OCI-LY7 (cell line): ENCODE measurements at regions not wholly inside any gene's neighbourhood (a gene's known extent, or its start where the extent isn't known, plus 50 kb on each side); places are given as distances from the start of the nearest gene placed in this dataset.

ENCODE experiments used
- BruUV-seq: library from RNA; stranded (reverse); fragments of 400-500 nt; replicated peaks from 2 replicates; lab custom pipeline; 2021; lab: Mats Ljungman, UMichigan
- CTCF ChIA-PET: fragments of 300-600 bp; sonication (Branson Sonifier 250); formaldehyde crosslinking; loops from one replicate; lab custom pipeline; 2022; ENCODE audit warnings: antibody characterized with exemption; ENCODE audit not compliant: unreplicated experiment; lab: Charles Lee
- POLR2A ChIA-PET: fragments of 300-600 bp; sonication (Branson Sonifier 250); formaldehyde crosslinking; loops from one replicate; lab custom pipeline; 2022; ENCODE audit warnings: antibody characterized with exemption; lab: Charles Lee
- DNase-seq: peaks from one replicate; pipeline ENCODE4 v3.0.0-alpha.2; 2015; ENCODE audit warnings: low spot score
- H2AFZ ChIP-seq: fragments of 200-600 bp; sonication (generic), shearing (Covaris generic); 2 replicates; pipeline ENCODE4 v1.6.1; 2014; ENCODE audit warnings: mild to moderate bottlenecking, antibody characterized with exemption, low read length, moderate library complexity
- H3K27ac ChIP-seq: fragments of 200-600 bp; sonication (generic); 2 replicates; pipeline ENCODE4 v1.5.1; 2014; ENCODE audit warnings: mixed run types, low read depth, mild to moderate bottlenecking, moderate library complexity, low read length, inconsistent platforms; ENCODE audit not compliant: poor library complexity, severe bottlenecking
- H3K36me3 ChIP-seq: fragments of 200-600 bp; sonication (generic); 2 replicates; pipeline ENCODE4 v1.6.1; 2014; ENCODE audit warnings: mild to moderate bottlenecking, antibody characterized with exemption, low read length, moderate library complexity, mixed read lengths; ENCODE audit not compliant: insufficient read depth
- H3K4me1 ChIP-seq: fragments of 200-600 bp; sonication (generic); 2 replicates; pipeline ENCODE4 v1.5.1; 2014; ENCODE audit warnings: mild to moderate bottlenecking, low read length; ENCODE audit not compliant: insufficient read depth, poor library complexity, severe bottlenecking
- H3K4me2 ChIP-seq: fragments of 200-600 bp; sonication (generic); 2 replicates; pipeline ENCODE4 v1.6.1; 2014; ENCODE audit warnings: mild to moderate bottlenecking, low read length
- H3K4me3 ChIP-seq: fragments of 200-600 bp; sonication (generic); 2 replicates; pipeline ENCODE4 v1.5.1; 2014; ENCODE audit warnings: mild to moderate bottlenecking, low read depth, low read length; ENCODE audit not compliant: poor library complexity, severe bottlenecking
- H3K79me2 ChIP-seq: fragments of 200-600 bp; sonication (generic); 2 replicates; pipeline ENCODE4 v1.6.1; 2016; ENCODE audit warnings: low read depth, mild to moderate bottlenecking, low read length, moderate library complexity, mixed read lengths; ENCODE audit not compliant: insufficient read depth
- H3K9me2 ChIP-seq: fragments of 200-600 bp; sonication (generic); 2 replicates; pipeline ENCODE4 v1.6.1; 2016; ENCODE audit warnings: mild to moderate bottlenecking, low read length, mixed read lengths; ENCODE audit not compliant: insufficient read depth
- H3K9me3 ChIP-seq: fragments of 200-600 bp; sonication (generic); 2 replicates; pipeline ENCODE4 v1.6.1; 2014; ENCODE audit warnings: mild to moderate bottlenecking, mixed run types, low read length, mixed read lengths
- H4K20me1 ChIP-seq: fragments of 200-600 bp; sonication (generic); 2 replicates; pipeline ENCODE4 v1.6.1; 2014; ENCODE audit warnings: mild to moderate bottlenecking, antibody characterized with exemption, low read length, moderate library complexity, mixed read lengths; ENCODE audit not compliant: insufficient read depth
- EZH2phosphoT487 ChIP-seq: fragments of 200-600 bp; sonication (generic); IDR thresholded peaks from 2 replicates; pipeline ENCODE4 v1.6.1; 2018; ENCODE audit warnings: low read depth, borderline replicate concordance, mild to moderate bottlenecking, mixed run types, antibody characterized with exemption, low read length, moderate library complexity, mixed read lengths
- intact Hi-C: fragments of 100-400 bp; cut with micrococcal nuclease; formaldehyde crosslinking; loops from one replicate; pipeline ENCODE4 v1.10.0; 2022; ENCODE audit not compliant: unreplicated experiment
- TF ChIP-seq, protein P1 (sequence below): fragments of 200-600 bp; sonication (generic); conservative IDR thresholded peaks from 2 replicates; pipeline ENCODE4 v1.5.1; 2014; ENCODE audit warnings: mild to moderate bottlenecking, antibody characterized with exemption, low read length, moderate library complexity, mixed read lengths

GRCh38 chr7:138370956-138371355 lies 89.1 kb upstream of the TRIM24 start:
- peaks cover 9% of the 10 kb centered on the region; the same call in 1 of the 2 replicates for H3K9me3 ChIP-seq
- DNase-seq = no peak
- H3K36me3 ChIP-seq = no peaks in the 10 kb centered on the region
- H3K4me3 ChIP-seq = no peak overlapping the region
- ChIA-PET CTCF (no interaction called here), POLR2A (no interaction called here)
- H3K9me2 ChIP-seq = no peaks in the 10 kb centered on the region
- no peak overlapping the region for H3K4me2 ChIP-seq
- intact Hi-C loops = no loop called here
- H3K27ac ChIP-seq = no peak overlapping the region
- TF ChIP-seq, protein P1, sequence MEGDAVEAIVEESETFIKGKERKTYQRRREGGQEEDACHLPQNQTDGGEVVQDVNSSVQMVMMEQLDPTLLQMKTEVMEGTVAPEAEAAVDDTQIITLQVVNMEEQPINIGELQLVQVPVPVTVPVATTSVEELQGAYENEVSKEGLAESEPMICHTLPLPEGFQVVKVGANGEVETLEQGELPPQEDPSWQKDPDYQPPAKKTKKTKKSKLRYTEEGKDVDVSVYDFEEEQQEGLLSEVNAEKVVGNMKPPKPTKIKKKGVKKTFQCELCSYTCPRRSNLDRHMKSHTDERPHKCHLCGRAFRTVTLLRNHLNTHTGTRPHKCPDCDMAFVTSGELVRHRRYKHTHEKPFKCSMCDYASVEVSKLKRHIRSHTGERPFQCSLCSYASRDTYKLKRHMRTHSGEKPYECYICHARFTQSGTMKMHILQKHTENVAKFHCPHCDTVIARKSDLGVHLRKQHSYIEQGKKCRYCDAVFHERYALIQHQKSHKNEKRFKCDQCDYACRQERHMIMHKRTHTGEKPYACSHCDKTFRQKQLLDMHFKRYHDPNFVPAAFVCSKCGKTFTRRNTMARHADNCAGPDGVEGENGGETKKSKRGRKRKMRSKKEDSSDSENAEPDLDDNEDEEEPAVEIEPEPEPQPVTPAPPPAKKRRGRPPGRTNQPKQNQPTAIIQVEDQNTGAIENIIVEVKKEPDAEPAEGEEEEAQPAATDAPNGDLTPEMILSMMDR = no peak
- H2AFZ ChIP-seq = no peak overlapping the region
- H3K79me2 ChIP-seq = no peaks in the 10 kb centered on the region
- H3K4me1 ChIP-seq = no peaks in the 10 kb centered on the region
- no peaks in the 10 kb centered on the region for H4K20me1 ChIP-seq
- BruUV-seq = no TSS peak

DNA sequence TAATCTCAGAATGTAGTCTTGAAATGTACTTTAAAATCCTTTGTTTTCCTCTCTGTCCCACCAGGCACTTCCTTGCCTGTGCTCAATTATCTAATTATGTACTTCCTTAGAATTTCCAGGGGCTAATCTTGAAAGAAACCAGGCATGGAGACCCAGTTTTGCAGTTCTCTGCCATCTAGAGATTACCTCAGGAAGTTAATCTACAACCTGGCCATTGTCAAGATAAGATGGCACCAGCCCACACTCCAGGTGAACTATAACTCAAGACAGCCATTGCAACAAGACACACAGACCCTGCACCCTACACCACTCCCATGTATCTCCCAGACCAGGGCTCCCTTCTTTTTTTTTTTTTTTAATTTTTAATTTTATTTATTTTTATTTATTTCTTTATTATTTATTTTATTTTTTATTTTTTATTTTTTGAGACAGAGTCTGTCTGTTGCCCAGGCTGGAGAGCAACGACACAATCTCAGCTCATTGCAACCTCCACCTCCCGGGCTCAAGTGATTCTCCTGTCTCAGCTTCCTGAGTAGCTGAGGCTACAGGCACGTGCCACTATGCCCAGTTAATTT lies 85.9 kb upstream of the TRIM24 start:
- peaks cover 8% of the 10 kb centered on the region; the same call in 1 of the 2 replicates for H3K9me3 ChIP-seq
- H3K4me3 ChIP-seq = no peak overlapping the region
- no peak overlapping the region for H3K4me2 ChIP-seq
- CTCF ChIA-PET = no interaction called here
- POLR2A ChIA-PET = no interaction called here
- no TSS peak for BruUV-seq
- TF ChIP-seq, protein P1 = no peak
- TF ChIP-seq EZH2phosphoT487 = no peak
- no peaks in the 10 kb centered on the region for H3K79me2 ChIP-seq
- H3K36me3 ChIP-seq = no peaks in the 10 kb centered on the region
- no peak for DNase-seq
- H4K20me1 ChIP-seq = no peaks in the 10 kb centered on the region
- no peaks in the 10 kb centered on the region for H3K4me1 ChIP-seq
- H2AFZ ChIP-seq = no peak overlapping the region
- intact Hi-C loops = no loop called here
- no peak overlapping the region for H3K27ac ChIP-seq
- H3K9me2 ChIP-seq = no peaks in the 10 kb centered on the region

DNA sequence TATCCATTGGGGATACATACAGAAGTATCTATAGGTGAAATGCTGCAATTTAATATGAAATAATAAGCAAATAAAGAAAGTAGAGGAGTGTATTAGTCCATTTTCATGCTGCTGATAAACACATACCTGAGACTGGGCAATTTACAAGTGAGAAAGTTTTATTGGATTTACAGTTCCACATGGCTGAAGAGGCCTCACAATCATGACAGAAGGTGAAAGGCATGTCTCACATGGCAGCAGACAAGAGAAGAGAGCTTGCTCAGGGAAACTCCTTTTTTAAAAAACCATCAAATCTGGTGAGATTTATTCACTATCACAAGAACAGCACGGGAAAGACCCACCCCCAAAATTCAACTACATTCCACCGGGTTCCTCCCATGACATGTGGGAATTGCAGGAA lies 82.8 kb upstream of the TRIM24 start:
- Histone ChIP-seq H3K4me1 (no peaks in the 10 kb centered on the region), H4K20me1 (no peaks in the 10 kb centered on the region), H3K36me3 (no peaks in the 10 kb centered on the region), H3K4me2 (no peak overlapping the region), H3K9me3 (no peaks in the 10 kb centered on the region), H3K4me3 (no peak overlapping the region), H2AFZ (no peak overlapping the region), H3K9me2 (no peaks in the 10 kb centered on the region), H3K79me2 (no peaks in the 10 kb centered on the region), H3K27ac (no peak overlapping the region)
- ChIA-PET POLR2A (interaction anchor here (0.7 kb wide), 1 partner anchor 855 kb away, joined by 3 read pairs; no protein-coding TSS in a partner anchor), CTCF (no interaction called here)
- TF ChIP-seq, protein P1 = no peak
- TF ChIP-seq EZH2phosphoT487 = no peak
- BruUV-seq = no TSS peak
- DNase-seq = no peak
- intact Hi-C loops = no loop called here
